ENCODE measurements at regions not wholly inside any gene's neighbourhood (a gene's known extent, or its start where the extent isn't known, plus 50 kb on each side); places are given as distances from the start of the nearest gene placed in this dataset.

- TF ChIP-seq CTCF (IDR thresholded peaks at IDR 0.05), result no peak
- TF ChIP-seq EZH2 (IDR thresholded peaks at IDR 0.05), result no peak
These were observed 73.3 kb upstream of the TBCA start for GRCh38 chr5:77849308-77849900.
